ENCODE measurements at regions not wholly inside any gene's neighbourhood (a gene's known extent, or its start where the extent isn't known, plus 50 kb on each side); places are given as distances from the start of the nearest gene placed in this dataset.

DNA sequence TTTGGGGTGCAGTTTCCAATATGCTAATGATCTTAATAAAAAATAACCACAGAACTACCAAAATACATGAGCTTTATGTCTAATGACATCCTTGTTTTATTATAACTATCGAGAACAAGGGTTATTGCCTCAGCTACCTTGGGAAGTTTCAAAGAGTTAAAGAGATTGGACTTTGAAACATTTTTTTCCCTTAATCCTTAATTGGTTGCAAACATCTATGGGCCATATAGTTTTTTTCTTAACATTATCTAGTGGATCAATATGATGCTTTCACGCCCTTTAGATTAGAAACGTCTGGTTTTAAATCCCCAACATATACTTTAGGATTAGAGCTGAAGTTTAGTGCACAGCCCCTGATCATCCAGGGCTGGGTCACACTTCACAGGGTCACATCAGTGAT lies 219.2 kb upstream of the SGO1 start:
- TF ChIP-seq, protein P1, sequence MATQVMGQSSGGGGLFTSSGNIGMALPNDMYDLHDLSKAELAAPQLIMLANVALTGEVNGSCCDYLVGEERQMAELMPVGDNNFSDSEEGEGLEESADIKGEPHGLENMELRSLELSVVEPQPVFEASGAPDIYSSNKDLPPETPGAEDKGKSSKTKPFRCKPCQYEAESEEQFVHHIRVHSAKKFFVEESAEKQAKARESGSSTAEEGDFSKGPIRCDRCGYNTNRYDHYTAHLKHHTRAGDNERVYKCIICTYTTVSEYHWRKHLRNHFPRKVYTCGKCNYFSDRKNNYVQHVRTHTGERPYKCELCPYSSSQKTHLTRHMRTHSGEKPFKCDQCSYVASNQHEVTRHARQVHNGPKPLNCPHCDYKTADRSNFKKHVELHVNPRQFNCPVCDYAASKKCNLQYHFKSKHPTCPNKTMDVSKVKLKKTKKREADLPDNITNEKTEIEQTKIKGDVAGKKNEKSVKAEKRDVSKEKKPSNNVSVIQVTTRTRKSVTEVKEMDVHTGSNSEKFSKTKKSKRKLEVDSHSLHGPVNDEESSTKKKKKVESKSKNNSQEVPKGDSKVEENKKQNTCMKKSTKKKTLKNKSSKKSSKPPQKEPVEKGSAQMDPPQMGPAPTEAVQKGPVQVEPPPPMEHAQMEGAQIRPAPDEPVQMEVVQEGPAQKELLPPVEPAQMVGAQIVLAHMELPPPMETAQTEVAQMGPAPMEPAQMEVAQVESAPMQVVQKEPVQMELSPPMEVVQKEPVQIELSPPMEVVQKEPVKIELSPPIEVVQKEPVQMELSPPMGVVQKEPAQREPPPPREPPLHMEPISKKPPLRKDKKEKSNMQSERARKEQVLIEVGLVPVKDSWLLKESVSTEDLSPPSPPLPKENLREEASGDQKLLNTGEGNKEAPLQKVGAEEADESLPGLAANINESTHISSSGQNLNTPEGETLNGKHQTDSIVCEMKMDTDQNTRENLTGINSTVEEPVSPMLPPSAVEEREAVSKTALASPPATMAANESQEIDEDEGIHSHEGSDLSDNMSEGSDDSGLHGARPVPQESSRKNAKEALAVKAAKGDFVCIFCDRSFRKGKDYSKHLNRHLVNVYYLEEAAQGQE (IDR thresholded peaks at IDR 0.05; ENCODE audit: borderline replicate concordance), result no peak
- TF ChIP-seq POLR2AphosphoS5 (IDR thresholded peaks at IDR 0.05), result no peak

All from neural cell (in vitro differentiated cells).